HG03460 (cell line): ENCODE measurements at regions not wholly inside any gene's neighbourhood (a gene's known extent, or its start where the extent isn't known, plus 50 kb on each side); places are given as distances from the start of the nearest gene placed in this dataset.

Experiments used
- ATAC-seq: cut with Tn5 transposase; IDR thresholded peaks from one replicate; pipeline ENCODE4 v1.9.1; 2021; ENCODE audit not compliant: unreplicated experiment

DNA sequence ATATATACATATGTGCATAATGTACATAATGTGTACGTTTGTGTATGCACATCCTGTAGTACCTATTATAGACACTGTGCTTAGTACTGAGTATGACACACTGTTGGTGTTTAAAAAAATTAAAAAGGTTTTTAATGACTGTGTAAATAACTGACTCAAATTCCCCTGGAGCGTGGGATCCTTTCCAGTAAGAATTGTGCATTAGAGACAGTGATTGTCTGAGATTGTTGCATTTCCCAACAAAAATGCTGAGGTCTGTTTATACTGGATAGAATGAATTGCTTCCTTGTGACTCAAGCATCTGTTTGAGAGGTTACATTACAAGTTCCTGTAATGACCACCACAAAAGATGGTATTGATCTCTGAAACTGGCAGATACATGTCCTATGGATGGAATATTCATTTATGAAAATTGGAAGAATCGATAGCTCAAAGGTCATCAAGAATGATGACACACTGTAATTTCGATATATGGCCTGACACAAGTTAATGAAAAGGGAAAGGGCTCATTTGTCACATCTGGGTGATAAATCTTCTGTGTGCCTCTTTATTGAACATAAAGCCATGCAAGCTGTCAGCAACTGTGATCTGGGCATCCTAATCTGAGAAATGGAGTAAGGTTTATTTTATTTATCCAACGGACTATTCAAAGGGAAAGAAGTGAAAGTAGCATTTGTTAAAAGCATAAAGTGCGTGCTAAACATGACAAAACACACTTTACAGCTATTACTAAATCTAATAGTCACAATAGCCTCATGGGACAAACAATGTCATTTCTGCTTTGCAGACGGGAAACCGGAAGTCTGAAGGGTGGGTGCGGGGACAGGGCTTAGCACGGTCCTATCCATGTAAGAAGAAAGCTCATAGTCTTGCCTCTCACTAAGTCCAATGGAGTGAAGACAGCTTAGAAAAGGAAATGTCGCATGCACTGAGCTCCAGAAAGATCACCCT lies 228.8 kb downstream of the CDH11 start:
- no peak for ATAC-seq

DNA sequence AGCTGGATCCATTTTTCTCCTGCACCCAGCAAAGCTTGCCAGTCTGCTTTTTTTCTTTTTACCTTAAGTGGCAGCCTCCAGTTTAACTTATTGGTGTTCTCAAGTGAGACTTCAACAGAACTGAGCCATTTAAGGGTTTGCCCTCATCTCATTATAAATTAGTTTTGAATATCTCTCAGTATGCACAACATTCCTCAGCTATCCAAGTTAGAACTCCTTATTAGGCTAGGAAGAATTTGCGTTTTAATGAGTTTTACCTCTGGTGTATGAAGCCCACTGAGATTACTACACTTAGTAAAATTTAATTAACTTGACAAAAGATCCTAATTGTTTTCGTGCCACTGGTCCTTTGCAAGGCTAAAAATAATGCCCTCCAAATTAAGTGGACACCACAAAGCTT lies 232.4 kb downstream of the CDH11 start:
- ATAC-seq = no peak

DNA sequence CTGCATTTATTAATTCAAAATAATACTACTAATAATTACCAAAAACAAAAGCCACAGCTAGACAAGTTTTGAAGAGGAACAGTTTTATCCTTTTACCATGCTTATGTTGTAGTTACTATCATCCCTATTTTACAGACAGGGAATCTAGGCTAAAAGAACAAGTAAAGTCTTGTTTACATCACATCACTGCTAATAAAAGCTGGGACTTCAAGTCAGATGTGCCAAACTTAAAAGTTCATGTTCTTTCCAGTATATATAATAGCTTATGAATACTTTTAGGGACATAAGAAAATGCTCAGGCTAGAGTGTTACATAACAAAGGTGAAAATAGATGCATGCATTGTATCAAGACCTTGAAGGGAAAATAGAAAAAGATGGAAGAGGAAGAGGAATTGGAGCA lies 234.2 kb downstream of the CDH11 start:
- ATAC-seq = no peak

DNA sequence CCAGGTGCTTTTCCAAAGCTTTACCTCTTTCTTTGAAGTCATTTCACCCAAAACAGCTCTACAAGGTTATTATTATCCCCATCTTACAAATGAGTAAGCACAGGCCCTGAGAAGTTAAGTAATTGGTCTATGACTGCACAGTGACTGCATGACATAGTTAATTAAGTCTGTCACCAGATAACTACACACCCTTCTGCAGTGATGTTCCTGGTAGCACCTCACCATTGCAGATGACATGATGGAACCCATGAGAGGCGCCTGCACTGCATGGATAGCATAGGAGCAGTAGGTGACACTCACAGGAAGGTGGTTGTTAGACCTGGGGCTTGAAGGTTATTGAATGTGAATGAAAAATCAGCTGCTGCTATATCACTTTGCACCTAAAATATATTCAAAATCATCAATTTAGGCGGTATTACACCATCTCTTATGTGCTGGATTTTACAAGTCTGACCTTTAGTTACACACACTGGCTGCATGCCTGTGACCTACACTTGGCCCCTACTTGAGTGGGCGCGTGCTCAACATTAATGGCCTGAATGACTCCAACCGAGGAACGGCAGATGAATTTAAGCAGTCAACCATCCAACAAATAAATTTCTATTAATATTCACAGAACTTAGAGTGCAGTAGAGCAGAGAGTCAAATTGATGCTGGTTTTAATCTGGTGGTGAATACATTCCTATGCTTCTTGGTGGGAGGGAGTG lies 239.6 kb downstream of the CDH11 start:
- ATAC-seq = no peak

DNA sequence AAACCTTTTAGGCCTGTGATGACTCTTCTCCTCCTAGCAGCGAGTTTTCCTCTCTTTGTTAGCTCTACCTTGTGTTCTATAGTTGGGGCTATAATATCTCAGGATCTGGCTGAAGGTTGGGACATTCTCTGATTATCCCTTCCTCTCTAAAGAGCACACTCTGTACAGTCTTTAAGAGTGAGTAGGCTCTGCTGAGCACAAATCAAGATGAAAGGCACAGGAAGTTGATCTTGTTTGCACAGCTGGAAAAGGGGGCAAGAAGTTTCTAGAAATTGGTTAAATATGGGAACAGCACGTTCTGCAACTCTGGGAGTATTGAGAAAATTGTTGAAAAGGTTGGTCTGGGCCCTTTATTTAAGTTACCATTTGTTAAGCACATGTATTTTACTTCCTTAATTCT lies 240.9 kb downstream of the CDH11 start:
- no peak for ATAC-seq

DNA sequence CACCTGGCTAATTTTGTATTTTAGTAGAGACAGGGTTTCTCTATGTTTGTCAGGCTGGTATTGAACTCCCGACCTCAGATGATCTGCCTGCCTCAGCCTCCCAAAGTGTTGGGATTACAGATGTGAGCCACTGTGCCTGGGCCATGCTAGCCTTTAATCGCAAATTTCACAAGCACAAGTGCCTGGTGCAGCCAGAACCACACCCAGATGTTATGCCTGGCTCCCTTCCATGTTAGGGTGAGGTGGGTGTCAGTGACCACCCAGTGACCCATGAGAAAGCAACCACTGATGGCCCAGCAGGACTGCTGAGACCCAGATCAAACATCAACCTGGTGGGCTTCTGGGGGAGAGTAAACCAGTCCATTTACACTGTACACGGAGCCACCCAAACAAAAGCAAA lies 241.9 kb downstream of the CDH11 start:
- ATAC-seq = no peak

DNA sequence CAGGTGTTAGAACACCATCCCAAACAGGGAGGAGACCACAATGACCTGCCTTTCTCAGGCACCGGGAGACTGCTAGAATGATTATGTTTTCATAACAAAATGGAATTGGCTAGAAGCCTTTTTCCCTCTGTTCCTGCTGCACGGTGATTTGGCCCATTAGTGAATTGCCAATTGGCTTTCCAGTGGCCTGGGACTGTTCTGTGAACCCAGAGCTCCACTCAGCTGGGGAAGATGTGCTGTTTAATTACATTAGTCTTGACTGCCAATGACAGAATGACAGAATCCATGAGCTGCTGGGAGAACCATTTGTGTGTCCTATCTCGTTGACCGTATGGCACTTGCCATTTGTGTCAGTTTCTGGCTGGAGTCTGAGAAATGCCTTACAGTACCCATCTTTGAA lies 242.9 kb downstream of the CDH11 start:
- no peak for ATAC-seq

DNA sequence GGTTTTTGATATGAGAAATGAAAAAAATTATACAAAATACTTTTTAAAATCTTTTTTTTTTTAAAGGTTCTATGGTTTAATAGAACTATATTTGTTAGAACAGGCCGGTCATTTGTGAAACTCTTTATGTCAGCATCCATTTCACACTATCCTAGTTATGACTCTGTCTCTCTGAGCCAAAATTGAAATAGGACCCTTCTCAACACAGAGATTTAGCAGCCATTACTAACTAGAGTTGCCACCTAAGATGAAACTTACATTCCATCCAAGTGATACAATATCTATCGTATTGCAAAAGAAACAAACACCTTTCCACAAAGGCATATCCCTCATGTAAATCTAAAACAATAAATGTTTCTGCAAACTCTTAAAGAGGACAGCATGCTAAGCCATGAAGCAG lies 249.8 kb downstream of the CDH11 start:
- no peak for ATAC-seq

DNA sequence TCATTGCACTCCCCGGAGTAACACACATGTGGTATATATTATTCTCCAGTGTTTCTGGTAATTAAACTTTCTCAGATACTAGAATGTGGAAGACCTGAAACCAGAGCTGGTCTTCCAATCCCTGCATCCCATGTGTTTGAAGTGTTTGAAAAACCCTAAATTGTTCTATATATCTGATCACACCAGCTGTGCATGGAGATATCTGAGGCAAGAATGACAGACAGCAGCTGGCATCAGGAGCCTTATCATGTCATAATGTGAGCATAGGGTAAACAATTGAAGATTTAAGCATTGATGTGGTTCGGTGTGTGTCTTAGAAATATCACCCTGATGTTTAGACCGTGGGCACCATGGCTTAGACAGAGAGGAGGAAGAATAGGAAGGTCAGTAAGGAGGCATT lies 251.0 kb downstream of the CDH11 start:
- ATAC-seq = no peak

DNA sequence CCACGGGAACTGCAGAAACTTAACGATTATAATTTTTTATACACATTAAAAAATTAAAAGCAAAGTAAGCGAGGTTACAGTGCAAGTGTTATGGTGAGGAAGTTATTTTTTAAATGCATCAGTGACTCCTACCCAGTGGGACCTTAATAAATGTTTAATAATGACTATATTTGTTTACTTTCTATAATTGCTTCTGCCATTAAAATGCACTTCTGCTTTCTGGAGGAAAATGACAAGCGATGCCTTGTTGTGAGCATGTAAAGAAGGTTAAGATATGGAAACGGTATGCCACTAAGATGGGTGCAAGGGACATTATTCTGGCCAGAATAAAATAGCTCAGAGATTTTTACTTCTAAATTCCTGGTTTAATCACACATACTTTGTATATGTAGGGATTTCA lies 252.1 kb downstream of the CDH11 start:
- ATAC-seq = no peak

DNA sequence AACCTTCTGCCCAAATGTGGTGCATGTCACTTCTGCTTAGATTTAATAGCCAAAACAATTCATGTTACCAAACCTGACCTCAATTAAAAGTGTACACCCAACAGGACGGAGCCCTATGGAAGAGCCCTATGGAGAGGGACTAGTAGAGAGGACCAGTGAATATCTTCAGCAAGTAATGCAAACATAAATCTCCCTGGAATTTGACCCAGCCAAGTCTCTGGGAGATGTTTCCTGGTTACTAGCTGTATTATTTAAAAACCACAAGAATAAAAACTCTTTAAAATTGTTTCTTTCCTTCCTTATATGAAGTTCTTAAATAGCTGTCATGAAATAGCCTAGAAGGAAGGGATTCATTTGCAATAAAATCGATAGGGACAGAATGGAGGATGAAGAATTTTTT lies 255.8 kb downstream of the CDH11 start:
- ATAC-seq = no peak

DNA sequence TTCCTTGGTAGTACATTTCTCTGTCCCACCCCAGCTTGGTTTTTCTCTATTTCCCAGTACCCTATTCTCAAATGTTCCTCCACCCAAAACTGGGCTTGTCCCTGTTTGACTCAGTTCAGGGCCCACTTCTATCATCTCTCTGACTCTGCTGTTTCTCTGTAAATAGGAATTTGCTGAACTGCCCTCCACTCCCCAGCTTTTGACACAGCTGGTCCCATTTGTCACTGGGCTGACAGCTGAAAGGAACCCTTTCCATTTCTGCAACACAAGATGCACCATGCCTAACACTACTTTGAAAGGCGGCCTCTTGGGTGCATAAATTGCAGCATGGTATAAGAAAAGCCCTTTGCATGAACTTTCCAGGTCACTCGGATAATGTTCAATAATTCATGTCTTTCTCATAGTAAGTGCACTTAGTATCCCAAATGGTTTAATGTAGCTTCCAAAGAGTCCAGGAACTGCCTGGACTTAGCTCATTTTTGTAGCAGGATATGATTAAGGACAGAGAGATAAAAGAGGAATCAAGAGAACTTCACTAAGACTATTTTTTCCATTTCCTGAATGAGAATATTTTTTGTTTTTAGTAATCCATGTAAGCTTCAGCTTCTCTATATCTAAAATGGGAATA lies 256.7 kb downstream of the CDH11 start:
- ATAC-seq = no peak

DNA sequence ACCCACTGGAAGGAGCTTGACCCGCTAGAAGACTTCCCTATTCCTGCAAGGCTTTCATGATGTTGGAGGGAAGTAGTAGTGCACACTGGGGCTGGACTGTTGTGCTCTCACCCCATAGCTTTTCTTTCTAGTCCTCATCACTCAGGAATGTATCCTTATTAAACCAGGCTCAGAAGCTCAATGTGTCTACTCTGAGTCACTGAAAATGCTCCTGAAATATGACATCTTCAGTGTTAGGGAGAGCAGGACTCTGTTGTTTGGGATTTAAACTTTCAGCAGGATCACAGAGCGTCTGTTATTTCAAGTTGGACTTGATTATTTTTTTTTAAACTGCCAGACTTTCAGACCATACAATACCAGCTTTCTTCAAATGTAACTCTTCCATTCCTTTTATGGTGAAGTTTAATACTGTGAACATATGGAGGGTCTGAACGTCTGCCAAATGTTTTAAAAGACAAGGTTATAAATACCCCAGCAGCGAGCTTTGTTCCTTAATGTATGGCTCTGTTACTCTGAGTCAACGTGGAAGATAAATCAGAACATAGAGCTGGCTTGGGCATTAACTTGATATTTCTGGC lies 257.5 kb downstream of the CDH11 start:
- ATAC-seq = no peak

DNA sequence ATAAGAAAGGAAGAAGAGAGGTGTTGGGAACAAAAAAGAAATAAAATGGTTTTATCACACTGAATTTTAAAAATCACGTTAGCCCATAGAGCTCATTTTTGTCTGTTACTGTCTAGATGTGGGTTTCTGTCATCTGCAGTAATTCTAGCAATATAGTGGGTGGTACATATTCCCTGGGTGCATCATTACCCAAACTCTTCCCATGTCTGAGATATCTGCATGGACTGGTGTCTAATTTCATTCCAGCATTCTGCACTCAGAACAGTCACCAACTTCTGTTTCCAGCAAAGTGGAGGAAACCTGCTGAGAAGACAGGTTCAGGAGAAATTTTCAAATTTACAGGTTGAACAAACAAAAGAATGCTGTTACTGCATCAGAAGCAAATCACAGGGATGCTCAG lies 263.8 kb downstream of the CDH11 start:
- ATAC-seq = no peak

DNA sequence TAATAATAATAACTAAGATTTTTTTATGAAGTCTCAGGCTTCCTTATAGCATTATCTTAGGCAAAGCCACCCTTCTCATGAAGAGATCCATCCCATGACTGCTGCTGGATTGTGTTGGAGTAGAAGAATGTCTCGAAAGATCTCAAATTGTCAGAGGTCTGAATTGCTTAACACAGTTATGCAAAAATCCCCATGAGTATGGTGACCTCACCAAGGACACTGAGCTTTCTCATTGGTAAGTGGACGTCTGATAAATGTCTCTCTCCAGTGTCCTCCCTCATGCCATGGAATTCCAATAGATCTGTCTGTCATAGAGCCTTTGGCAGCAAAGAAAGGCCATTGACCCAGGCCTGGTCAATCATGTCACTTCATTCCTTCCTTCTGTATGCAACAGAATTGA lies 264.5 kb downstream of the CDH11 start:
- ATAC-seq = no peak

DNA sequence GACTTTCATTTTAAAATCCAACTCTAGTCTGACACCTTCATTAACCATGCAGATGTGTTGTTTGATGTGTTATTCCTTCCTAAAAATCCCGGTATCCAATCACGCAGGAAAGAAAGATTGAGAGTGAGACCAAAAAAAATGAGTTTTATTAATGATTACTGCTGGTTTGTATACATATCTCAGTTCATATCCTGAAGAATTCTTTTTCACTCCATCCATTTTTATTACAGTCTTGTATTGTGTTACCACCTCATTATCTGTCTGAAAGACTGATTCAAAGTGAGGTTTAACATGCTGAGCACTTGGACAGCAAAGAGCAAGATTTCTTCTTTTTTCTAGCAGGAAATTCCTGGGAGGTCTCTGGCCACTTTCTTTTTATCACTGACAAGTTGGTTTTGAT lies 268.3 kb downstream of the CDH11 start:
- ATAC-seq = no peak

DNA sequence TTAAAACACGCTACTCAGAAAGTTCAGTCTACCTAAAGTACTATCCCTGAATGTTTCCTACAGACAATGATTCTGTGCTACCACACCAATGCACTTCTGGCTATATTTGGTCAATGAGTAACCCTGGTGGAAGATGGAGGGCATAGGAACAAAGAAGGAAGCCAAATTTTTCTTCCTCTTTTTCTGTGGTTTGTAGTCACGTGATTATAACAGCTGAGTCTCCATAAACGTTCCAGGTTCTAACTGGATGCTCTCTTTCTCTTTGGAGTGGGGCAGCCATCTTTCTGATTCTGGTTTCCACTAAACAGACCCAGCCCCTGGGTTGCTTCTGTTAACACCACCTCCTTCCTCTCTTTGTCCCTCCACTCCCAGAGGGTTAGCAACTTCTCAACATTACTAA lies 274.9 kb downstream of the CDH11 start:
- no peak for ATAC-seq

DNA sequence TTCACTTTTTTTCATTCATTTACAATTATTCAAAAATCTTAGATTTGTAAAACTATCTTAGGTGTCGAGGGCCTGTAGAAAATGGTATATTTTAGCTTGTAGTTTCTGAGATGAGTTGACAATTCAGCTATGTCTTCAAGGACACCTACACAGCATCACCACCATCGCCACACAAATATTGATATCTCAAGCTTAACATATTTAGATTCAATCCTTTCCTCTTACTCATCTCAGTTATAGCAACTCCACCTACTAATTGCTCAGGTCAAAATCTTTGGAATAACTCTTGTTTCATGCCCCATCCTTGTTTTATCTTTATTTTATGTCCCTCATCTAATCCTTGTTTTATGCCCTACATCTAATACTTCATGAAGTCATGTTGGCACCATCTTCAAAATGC lies 276.8 kb downstream of the CDH11 start:
- no peak for ATAC-seq

DNA sequence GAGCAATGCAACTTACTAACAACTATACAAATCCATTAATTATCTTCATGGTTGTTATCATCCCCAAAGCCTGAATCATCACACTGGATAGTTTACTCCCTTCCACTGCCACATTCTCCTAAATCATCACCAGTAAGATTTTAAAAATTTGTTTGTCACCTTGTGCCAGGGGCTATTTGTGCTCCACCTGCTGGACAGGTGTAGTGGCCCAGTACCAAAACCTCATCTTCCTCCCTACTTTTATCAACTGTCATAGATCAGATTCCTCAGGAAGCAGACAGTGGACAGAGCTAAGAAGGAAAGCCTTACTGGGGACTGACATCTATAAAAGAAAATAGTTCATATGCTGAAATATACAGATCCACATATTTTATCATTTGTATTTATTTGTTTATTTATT lies 280.4 kb downstream of the CDH11 start:
- no peak for ATAC-seq

DNA sequence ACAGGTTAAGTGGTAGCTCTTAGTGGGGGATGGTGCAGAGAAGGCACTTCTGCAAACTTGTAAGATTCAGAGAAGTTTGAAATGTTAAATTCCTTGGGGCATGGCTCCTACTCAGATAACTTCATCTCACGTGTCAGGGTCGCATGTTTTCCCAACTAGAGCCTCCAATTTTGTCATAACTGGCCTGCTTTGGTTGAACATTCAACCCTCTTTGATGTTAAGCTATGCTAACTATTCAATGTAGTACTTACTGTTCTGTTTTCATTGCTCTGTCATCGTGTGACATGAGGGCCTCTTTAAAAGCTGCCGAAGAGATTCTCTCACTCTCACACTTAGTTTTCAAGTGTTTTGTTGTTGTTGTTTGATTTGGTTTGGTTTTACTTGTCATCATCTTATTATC lies 280.8 kb downstream of the CDH11 start:
- no peak for ATAC-seq

DNA sequence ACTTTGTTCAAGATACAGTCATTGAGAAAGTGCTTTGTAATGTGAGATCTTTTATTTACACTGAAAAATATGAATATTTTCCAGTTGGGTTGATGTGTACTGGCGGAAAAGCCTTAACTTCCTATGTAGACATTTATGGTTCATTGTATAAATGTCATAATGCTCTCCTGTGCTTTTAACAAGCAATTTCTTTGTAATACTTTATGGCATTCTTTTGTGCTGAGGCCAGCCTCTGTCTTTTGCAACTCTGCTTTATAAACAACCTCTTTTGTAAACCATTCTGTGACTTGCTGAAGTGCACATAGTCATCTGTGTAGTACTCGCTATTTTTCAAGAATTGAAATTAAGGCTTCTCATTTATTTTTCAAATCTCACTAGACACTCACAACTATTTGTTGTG lies 291.2 kb downstream of the CDH11 start:
- ATAC-seq = no peak

DNA sequence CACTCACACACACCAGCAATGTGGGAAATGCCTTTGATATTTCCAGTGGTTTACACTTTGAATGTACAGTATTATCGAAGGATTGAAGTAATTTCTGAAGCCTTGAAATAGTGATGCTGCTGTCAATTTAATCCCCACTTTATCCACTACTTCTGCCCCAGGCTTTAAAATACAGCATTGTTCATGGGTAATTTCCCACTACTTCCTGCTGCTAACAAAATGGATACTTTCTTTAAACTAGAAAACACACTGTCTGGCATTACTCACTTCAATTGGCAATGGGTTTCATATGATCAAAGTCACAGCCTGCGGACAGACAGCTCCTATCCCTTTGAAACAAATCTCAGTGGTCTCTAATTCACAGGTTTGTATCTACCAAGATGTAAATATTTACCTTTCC lies 292.2 kb downstream of the CDH11 start:
- ATAC-seq = no peak
